Nephron progenitor cell (in vitro differentiated cells): ENCODE measurements at regions not wholly inside any gene's neighbourhood (a gene's known extent, or its start where the extent isn't known, plus 50 kb on each side); places are given as distances from the start of the nearest gene placed in this dataset.
A peak's percentile ranks its signal among the peaks of the same experiment; 100 is the strongest.
"Not testable (repeated sequence)": the region's sequence is repeated elsewhere in the genome, so short reads cannot be mapped to it uniquely, and the experiment has no call there.

Experiments
- DNase-seq: peaks from one replicate; pipeline ENCODE4 v3.0.0; 2021
- H3K27ac Mint-ChIP-seq: 2 replicates; pipeline ENCODE4 v1.8.0; 2021; ENCODE audit warnings: mild to moderate bottlenecking, moderate library complexity, mixed read lengths
- H3K27me3 Mint-ChIP-seq: 2 replicates; pipeline ENCODE4 v1.8.0; 2021; ENCODE audit warnings: mild to moderate bottlenecking, low read depth, mixed read lengths; ENCODE audit not compliant: poor library complexity
- H3K36me3 Mint-ChIP-seq: 2 replicates; pipeline ENCODE4 v1.8.0; 2021; ENCODE audit warnings: low read depth, mixed read lengths
- H3K4me1 Mint-ChIP-seq: 2 replicates; pipeline ENCODE4 v1.8.0; 2021; ENCODE audit warnings: mixed read lengths
- H3K4me3 Mint-ChIP-seq: 2 replicates; pipeline ENCODE4 v1.8.0; 2021; ENCODE audit warnings: mild to moderate bottlenecking, moderate library complexity, mixed read lengths
- H3K9me3 Mint-ChIP-seq: 2 replicates; pipeline ENCODE4 v1.8.0; 2021; ENCODE audit warnings: mild to moderate bottlenecking, moderate library complexity, mixed read lengths
- TF ChIP-seq, protein P1 (sequence below): fragments of 200-600 bp; sonication (generic); IDR thresholded peaks from 2 replicates; pipeline ENCODE4 v1.5.0; 2021; ENCODE audit warnings: antibody characterized with exemption

DNA sequence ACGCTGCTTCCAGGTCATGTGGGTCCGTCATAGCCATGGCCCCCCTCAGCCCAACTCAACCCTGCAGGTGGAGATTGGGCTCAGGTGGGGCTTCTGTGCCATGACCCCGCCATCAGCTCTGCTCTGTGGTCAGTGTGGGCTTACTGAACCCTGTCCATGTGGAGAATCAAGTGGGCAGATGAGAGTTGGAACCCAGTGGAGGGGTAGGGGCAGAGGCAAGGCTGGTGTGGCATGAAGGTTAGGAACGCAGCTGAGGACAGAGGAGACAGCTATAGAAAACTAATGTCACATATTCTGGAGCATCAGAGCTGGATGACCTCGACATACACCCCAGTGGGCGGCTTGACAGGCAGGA lies 355.9 kb downstream of the PTPRU start:
- H3K4me3 Mint-ChIP-seq, result no peak overlapping the region
- TF ChIP-seq, protein P1, sequence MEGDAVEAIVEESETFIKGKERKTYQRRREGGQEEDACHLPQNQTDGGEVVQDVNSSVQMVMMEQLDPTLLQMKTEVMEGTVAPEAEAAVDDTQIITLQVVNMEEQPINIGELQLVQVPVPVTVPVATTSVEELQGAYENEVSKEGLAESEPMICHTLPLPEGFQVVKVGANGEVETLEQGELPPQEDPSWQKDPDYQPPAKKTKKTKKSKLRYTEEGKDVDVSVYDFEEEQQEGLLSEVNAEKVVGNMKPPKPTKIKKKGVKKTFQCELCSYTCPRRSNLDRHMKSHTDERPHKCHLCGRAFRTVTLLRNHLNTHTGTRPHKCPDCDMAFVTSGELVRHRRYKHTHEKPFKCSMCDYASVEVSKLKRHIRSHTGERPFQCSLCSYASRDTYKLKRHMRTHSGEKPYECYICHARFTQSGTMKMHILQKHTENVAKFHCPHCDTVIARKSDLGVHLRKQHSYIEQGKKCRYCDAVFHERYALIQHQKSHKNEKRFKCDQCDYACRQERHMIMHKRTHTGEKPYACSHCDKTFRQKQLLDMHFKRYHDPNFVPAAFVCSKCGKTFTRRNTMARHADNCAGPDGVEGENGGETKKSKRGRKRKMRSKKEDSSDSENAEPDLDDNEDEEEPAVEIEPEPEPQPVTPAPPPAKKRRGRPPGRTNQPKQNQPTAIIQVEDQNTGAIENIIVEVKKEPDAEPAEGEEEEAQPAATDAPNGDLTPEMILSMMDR, result no peak
- H3K36me3 Mint-ChIP-seq, result no peaks in the 10 kb centered on the region
- peaks cover 10% of the 10 kb centered on the region for H3K27me3 Mint-ChIP-seq
- H3K4me1 Mint-ChIP-seq, result peaks cover 29% of the 10 kb centered on the region
- H3K9me3 Mint-ChIP-seq, result no peaks in the 10 kb centered on the region
- H3K27ac Mint-ChIP-seq, result no peak overlapping the region
- no peak for DNase-seq

DNA sequence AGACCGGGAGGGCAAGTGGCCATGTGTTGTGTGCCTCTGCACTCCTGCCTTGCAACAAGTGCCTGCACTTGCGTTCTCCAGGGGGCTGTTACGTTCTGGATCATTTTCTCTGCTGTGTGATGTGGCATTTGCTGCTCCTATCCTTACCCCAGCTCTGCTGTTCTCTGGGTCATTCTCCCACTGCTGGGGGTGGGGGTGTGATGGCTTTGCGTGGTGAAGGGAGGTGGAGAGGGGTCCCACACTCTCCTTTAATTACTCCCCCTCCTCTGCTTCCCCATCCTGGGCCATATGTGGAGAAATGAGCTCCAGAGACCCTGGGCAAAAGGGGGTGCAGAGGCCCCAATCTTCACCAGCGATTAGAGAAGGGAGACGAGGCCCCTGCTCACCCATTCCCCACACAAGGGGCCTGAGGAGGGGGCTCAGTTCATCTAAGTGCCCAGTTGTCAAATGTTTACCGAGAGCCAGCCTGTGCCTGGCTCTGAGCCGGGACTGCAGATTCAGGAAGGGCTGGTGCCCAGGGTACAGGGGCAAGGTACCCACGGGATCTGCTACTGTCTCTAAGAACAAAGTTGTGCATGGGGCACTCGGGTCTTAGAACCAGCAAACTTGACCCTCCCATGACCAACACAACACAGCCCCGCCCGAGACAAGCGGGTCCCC lies 355.4 kb downstream of the PTPRU start:
- peaks cover 29% of the 10 kb centered on the region for H3K4me1 Mint-ChIP-seq
- TF ChIP-seq, protein P1, result no peak
- no peak overlapping the region for H3K27ac Mint-ChIP-seq
- no peaks in the 10 kb centered on the region for H3K36me3 Mint-ChIP-seq
- H3K9me3 Mint-ChIP-seq, result no peaks in the 10 kb centered on the region
- no peak for DNase-seq
- H3K4me3 Mint-ChIP-seq, result no peak overlapping the region
- H3K27me3 Mint-ChIP-seq, result peaks cover 8% of the 10 kb centered on the region

DNA sequence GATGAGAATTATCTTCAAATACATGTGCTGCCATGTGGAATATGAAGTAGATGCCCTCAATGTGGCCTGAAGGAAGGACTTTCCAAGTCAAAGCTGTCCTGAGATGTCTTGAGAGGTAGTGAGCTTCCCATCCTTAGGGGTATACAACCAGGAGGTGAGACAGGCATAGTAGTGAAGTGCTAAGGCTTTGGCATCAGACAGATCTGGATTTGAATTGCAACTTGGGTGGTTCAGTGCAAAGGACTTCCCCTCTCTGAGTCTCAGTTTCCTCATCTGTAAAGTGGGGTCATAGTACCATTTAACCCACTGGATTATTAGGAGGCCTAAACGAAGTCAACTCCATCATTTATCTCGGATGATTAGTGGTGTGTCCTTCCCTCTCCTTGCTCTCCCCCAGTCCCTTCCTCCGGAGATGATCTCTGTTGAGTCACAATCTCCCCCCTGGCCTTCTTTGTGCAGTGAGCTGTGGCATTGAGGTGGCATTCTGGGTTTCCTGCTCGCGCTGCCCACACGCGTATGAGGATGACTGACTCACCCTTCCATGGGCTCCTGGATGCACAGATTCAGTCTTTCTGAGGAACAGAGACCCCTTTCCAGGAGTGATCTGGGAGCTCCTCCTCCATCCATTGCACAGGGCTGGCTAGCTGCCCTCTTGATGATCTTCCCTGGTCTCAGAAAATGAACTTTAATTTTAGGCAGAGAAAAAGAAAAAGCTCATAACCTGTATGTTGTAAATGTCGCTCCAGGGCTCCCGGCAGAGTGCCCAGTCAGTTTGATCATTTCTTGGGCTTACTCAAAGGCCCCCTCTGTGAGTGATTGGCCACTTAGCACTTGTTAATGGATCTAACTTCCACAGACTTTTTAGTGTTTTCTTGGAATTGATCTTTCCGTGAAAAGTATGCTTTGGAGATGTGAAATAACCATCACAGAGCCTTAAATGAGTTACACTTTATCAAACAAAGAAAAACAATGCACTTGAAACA lies 354.6 kb downstream of the PTPRU start:
- TF ChIP-seq, protein P1, result no peak
- Mint-ChIP-seq H3K9me3 (no peaks in the 10 kb centered on the region), H3K27ac (no peak overlapping the region), H3K27me3 (peaks cover 11% of the 10 kb centered on the region), H3K4me3 (no peak overlapping the region), H3K36me3 (no peaks in the 10 kb centered on the region), H3K4me1 (peaks cover 29% of the 10 kb centered on the region)
- no peak for DNase-seq

DNA sequence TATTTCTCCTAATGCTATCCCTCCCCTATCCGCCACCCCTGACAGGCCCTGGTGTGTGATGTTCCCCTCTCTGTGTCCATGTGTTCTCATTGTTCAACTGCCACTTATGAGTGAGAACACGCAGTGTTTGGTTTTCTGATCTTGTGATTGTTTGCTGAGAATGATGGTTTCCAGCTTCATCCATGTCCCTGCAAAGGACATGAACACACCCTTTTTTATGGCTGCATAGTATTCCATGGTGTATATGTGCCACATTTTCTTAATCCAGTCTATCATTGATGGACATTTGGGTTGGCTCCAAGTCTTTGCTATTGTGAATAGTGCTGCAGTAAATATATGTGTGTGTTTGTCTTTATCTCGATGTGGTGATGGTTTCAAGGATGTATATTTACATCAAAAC lies 353.4 kb downstream of the PTPRU start:
- H3K36me3 Mint-ChIP-seq, H3K9me3 Mint-ChIP-seq, H3K27ac Mint-ChIP-seq, DNase-seq, H3K4me3 Mint-ChIP-seq: not testable (repeated sequence)
- Mint-ChIP-seq H3K27me3 (peaks cover 11% of the 10 kb centered on the region), H3K4me1 (peaks cover 32% of the 10 kb centered on the region)

DNA sequence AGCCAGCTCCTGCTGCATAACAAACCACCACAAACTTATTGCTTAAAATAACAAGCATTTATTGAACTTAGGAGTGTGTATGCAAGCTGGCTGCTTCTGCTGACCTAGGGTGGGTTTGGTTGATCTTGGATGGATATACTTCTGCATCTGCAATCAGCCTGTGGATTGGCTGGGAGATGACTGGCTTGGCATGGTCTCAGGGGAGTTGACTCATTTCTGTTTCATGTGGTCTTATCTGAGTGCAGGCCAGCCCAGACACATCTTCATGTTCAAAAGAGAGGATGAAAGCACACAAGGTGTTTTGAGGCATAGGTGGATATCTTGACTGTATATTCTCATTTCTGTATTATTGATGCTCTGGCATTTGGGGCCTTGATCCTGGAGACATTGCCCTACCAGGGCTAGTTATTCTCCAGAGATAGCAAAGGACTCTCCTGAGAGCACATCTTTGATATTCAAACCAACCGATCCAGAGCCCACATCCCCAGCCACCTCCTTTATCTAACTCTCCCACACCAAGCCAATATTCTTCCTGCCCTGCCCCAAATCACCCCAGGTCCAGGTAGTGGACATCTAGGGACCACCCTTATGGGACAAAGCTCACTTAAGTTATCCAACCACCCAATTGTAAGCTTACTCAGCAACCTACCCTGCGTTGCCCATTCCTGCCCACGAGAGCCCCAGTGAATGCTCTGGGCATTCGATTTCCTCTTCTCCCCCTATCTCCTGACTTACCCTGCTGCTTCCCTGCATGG lies 350.8 kb downstream of the PTPRU start:
- Mint-ChIP-seq H3K4me1 (peaks cover 31% of the 10 kb centered on the region), H3K9me3 (no peaks in the 10 kb centered on the region), H3K27ac (peak overlapping the region; percentile 0), H3K36me3 (no peaks in the 10 kb centered on the region), H3K4me3 (no peak overlapping the region), H3K27me3 (peaks cover 11% of the 10 kb centered on the region)
- TF ChIP-seq, protein P1, result no peak
- no peak for DNase-seq

DNA sequence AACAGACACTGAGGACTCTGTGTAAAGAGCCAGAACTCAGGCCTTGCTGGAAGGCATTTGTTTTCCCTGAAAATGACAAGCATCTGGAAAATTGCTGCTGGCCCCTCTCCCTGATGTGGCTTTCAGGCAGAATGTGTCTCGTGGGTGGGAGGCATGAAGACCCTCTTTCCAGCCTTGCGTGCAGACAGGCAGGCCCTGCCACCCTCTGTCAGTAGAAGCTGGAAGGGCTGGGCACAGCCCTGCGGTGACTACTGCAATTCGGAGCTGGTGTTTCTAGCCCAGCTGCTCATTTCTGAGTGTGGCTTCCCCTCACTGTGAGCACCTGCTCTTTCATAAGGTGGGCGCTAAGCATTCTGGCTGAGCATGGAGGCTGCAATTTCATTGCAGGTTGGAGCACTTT lies 349.9 kb downstream of the PTPRU start:
- Mint-ChIP-seq H3K27me3 (peaks cover 11% of the 10 kb centered on the region), H3K36me3 (no peaks in the 10 kb centered on the region), H3K4me1 (peaks cover 28% of the 10 kb centered on the region), H3K4me3 (no peak overlapping the region), H3K9me3 (no peaks in the 10 kb centered on the region), H3K27ac (no peak overlapping the region)
- DNase-seq, result no peak
- TF ChIP-seq, protein P1, result no peak
